ENCODE measurements at regions not wholly inside any gene's neighbourhood (a gene's known extent, or its start where the extent isn't known, plus 50 kb on each side); places are given as distances from the start of the nearest gene placed in this dataset.

DNA sequence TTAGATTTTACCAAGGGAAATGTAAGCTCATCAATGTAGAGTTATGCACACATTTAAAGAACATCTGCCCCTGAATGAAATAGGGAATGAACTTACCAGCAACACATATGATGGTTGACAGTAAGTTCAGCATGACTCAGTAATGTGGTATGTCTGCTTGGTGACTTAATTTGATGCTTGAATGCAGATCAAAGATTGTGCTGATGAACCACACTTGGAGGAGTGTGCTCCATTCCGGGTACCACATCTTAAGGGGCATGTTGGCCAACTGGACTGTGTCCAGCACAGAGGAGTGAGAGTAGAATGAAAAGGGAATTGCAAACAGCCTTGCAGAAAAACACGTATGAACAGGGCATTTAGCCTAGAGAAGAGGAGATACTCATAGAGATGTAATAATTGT, 171.0 kb upstream of the RARB start (continued):
- TF ChIP-seq, protein P1, sequence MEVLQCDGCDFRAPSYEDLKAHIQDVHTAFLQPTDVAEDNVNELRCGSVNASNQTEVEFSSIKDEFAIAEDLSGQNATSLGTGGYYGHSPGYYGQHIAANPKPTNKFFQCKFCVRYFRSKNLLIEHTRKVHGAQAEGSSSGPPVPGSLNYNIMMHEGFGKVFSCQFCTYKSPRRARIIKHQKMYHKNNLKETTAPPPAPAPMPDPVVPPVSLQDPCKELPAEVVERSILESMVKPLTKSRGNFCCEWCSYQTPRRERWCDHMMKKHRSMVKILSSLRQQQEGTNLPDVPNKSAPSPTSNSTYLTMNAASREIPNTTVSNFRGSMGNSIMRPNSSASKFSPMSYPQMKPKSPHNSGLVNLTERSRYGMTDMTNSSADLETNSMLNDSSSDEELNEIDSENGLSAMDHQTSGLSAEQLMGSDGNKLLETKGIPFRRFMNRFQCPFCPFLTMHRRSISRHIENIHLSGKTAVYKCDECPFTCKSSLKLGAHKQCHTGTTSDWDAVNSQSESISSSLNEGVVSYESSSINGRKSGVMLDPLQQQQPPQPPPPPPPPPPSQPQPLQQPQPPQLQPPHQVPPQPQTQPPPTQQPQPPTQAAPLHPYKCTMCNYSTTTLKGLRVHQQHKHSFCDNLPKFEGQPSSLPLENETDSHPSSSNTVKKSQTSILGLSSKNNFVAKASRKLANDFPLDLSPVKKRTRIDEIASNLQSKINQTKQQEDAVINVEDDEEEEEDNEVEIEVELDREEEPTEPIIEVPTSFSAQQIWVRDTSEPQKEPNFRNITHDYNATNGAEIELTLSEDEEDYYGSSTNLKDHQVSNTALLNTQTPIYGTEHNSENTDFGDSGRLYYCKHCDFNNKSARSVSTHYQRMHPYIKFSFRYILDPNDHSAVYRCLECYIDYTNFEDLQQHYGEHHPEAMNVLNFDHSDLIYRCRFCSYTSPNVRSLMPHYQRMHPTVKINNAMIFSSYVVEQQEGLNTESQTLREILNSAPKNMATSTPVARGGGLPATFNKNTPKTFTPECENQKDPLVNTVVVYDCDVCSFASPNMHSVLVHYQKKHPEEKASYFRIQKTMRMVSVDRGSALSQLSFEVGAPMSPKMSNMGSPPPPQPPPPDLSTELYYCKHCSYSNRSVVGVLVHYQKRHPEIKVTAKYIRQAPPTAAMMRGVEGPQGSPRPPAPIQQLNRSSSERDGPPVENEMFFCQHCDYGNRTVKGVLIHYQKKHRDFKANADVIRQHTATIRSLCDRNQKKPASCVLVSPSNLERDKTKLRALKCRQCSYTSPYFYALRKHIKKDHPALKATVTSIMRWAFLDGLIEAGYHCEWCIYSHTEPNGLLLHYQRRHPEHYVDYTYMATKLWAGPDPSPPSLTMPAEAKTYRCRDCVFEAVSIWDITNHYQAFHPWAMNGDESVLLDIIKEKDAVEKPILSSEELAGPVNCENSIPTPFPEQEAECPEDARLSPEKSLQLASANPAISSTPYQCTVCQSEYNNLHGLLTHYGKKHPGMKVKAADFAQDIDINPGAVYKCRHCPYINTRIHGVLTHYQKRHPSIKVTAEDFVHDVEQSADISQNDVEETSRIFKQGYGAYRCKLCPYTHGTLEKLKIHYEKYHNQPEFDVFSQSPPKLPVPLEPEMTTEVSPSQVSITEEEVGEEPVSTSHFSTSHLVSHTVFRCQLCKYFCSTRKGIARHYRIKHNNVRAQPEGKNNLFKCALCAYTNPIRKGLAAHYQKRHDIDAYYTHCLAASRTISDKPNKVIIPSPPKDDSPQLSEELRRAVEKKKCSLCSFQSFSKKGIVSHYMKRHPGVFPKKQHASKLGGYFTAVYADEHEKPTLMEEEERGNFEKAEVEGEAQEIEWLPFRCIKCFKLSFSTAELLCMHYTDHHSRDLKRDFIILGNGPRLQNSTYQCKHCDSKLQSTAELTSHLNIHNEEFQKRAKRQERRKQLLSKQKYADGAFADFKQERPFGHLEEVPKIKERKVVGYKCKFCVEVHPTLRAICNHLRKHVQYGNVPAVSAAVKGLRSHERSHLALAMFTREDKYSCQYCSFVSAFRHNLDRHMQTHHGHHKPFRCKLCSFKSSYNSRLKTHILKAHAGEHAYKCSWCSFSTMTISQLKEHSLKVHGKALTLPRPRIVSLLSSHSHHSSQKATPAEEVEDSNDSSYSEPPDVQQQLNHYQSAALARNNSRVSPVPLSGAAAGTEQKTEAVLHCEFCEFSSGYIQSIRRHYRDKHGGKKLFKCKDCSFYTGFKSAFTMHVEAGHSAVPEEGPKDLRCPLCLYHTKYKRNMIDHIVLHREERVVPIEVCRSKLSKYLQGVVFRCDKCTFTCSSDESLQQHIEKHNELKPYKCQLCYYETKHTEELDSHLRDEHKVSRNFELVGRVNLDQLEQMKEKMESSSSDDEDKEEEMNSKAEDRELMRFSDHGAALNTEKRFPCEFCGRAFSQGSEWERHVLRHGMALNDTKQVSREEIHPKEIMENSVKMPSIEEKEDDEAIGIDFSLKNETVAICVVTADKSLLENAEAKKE (CRISPR knock-in tag; IDR thresholded peaks at IDR 0.05), result no peak
- TF ChIP-seq JUNB (IDR thresholded peaks at IDR 0.05; ENCODE audit: unreplicated experiment) (no peak), STAT1 (IDR thresholded peaks at IDR 0.05; ENCODE audit: unreplicated experiment) (no peak), CREB1 (CRISPR knock-in tag; IDR thresholded peaks at IDR 0.05; ENCODE audit: low read depth) (no peak), ZNF331 (CRISPR knock-in tag; IDR thresholded peaks at IDR 0.05; ENCODE audit: low read depth) (no peak), NANOG (IDR thresholded peaks at IDR 0.05; ENCODE audit: borderline replicate concordance) (no peak), ZNF114 (CRISPR knock-in tag; IDR thresholded peaks at IDR 0.05) (no peak)
- TF ChIP-seq, protein P2, sequence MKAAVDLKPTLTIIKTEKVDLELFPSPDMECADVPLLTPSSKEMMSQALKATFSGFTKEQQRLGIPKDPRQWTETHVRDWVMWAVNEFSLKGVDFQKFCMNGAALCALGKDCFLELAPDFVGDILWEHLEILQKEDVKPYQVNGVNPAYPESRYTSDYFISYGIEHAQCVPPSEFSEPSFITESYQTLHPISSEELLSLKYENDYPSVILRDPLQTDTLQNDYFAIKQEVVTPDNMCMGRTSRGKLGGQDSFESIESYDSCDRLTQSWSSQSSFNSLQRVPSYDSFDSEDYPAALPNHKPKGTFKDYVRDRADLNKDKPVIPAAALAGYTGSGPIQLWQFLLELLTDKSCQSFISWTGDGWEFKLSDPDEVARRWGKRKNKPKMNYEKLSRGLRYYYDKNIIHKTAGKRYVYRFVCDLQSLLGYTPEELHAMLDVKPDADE (IDR thresholded peaks at IDR 0.05), result no peak

DNA sequence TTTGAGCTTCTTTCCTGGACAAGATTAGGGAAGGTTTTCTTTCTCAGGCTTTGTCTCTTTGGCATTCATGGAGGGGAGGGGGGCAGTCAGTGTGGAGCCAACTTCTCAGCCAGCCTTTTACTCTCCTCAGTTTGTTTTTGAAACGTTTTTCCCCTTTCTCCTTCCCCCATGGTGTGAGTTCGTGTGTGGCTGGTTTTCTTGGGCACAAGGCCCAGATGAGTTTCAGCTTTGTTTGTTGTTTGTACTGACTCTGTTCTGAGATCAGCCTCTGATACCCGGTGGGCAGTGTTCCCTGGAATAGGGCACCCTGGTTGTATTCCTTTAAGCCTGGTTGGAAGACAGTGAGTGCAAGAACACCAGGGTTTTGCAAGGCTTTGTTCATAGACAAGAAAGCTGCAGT, 168.2 kb upstream of the RARB start:
- no peak overlapping the region for H2AFZ ChIP-seq
- H3K4me3 ChIP-seq, result no peak overlapping the region
- H3K79me2 ChIP-seq (replicated peaks; ENCODE audit: insufficient read depth), result no peaks in the 10 kb centered on the region
- Mint-ChIP-seq H3K27ac (no peak overlapping the region), H3K4me3 (no peak overlapping the region), H3K27me3 (ENCODE audit: insufficient read depth, low read depth, poor library complexity) (peaks cover 2% of the 10 kb centered on the region), H3K36me3 (ENCODE audit: low read depth) (no peaks in the 10 kb centered on the region), H3K9me3 (no peaks in the 10 kb centered on the region), H3K4me1 (no peaks in the 10 kb centered on the region)
- H3K27ac ChIP-seq (ENCODE audit: low read depth), result no peak overlapping the region
- no peaks in the 10 kb centered on the region for H4K20me1 ChIP-seq (replicated peaks; ENCODE audit: insufficient read depth)
- H3K36me3 ChIP-seq (ENCODE audit: insufficient read depth), result no peaks in the 10 kb centered on the region
- TF ChIP-seq STAT1 (IDR thresholded peaks at IDR 0.05; ENCODE audit: unreplicated experiment) (no peak), ZNF114 (CRISPR knock-in tag; IDR thresholded peaks at IDR 0.05) (no peak)
- TF ChIP-seq, protein P1 (CRISPR knock-in tag; IDR thresholded peaks at IDR 0.05), result no peak
- no peak overlapping the region for H3K4me2 ChIP-seq
- ATAC-seq (no peak), DNase-seq (ENCODE audit: low spot score) (no peak)
- H3K4me1 ChIP-seq (ENCODE audit: insufficient read depth), result no peaks in the 10 kb centered on the region
- no peaks in the 10 kb centered on the region for H3K27me3 ChIP-seq (ENCODE audit: insufficient read depth)
- no peaks in the 10 kb centered on the region; the same call in 1 of the 2 replicates for H3K9me2 ChIP-seq (ENCODE audit: insufficient read depth)
- no peaks in the 10 kb centered on the region for H3F3A ChIP-seq (replicated peaks; ENCODE audit: low read depth)
